ENCODE measurements at regions not wholly inside any gene's neighbourhood (a gene's known extent, or its start where the extent isn't known, plus 50 kb on each side); places are given as distances from the start of the nearest gene placed in this dataset.

DNA sequence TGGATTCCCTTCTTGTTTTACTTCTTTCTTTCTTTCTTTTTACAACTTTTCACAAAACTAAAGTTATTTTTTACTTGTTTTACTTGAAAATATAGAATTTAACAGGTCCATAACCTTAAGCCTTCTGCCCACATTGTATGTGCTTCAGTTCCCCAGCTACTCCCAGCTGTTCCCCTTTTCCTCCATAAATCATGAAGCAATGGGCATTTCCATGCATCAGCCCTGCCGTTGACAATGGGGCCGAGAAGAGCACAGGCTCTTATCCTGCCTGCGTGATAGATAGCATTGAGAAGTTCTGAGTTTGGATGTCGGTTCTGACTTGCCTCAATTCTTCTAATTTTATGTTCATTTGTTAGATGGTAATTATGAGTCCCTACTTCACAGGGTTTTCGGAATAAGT is 583.8 kb downstream of the CDH26 start:
- TF ChIP-seq, protein P1, sequence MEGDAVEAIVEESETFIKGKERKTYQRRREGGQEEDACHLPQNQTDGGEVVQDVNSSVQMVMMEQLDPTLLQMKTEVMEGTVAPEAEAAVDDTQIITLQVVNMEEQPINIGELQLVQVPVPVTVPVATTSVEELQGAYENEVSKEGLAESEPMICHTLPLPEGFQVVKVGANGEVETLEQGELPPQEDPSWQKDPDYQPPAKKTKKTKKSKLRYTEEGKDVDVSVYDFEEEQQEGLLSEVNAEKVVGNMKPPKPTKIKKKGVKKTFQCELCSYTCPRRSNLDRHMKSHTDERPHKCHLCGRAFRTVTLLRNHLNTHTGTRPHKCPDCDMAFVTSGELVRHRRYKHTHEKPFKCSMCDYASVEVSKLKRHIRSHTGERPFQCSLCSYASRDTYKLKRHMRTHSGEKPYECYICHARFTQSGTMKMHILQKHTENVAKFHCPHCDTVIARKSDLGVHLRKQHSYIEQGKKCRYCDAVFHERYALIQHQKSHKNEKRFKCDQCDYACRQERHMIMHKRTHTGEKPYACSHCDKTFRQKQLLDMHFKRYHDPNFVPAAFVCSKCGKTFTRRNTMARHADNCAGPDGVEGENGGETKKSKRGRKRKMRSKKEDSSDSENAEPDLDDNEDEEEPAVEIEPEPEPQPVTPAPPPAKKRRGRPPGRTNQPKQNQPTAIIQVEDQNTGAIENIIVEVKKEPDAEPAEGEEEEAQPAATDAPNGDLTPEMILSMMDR (IDR thresholded peaks at IDR 0.05), result no peak
- H3K36me3 Mint-ChIP-seq (ENCODE audit: low read depth), result no peaks in the 10 kb centered on the region

DNA sequence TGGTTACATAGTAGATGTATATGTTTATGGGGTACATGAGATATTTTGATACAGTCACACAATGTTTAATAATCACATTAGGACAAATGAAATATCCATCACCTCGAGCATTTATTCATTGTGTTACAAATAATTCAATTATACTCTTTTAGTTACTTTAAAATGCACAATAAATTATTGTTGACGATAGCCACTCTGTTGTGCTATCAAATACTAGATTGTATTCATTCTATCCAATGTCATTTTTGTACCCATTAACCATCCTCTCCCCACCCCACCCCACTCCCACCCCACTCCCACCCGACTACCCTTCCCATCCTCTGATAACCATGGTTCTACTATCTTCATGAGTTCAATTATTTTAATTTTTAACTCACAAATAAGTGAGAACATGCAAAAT is 585.4 kb downstream of the CDH26 start:
- no peaks in the 10 kb centered on the region for H3K4me1 Mint-ChIP-seq (ENCODE audit: low read depth)
- H3K27me3 Mint-ChIP-seq (ENCODE audit: low read depth), result peaks cover 5% of the 10 kb centered on the region
- H3K4me3 Mint-ChIP-seq (ENCODE audit: unreplicated experiment), result no peak overlapping the region

More for the DNA sequence above, 583.8 kb downstream of the CDH26 start:
- no peaks in the 10 kb centered on the region for H3K4me1 Mint-ChIP-seq (ENCODE audit: low read depth)
- H3K27ac Mint-ChIP-seq (ENCODE audit: unreplicated experiment), result no peak overlapping the region
- H3K9me3 Mint-ChIP-seq (ENCODE audit: low read depth), result peaks cover 15% of the 10 kb centered on the region
- no peak for DNase-seq (ENCODE audit: low spot score)
- H3K4me3 Mint-ChIP-seq (ENCODE audit: unreplicated experiment), result no peak overlapping the region
- peaks cover 5% of the 10 kb centered on the region for H3K27me3 Mint-ChIP-seq (ENCODE audit: low read depth)

DNA sequence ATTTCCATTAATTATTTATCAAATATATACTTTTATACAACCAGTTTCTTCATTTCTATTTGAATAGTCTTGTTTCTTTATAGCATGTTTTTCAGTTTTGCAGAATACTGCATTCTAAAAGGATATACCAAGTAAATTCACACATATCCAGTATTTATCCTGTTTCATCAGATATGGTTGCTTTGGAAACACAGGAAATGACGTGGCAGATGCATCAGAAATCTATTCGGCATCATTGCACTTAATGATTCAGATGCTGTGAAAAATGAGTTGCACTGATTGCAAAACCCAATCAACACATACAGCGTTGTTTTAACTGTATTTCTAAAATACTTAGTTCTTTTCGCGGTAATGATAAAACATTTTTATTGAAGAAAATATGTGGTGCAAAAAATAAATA is 594.9 kb downstream of the CDH26 start:
- Mint-ChIP-seq H3K36me3 (ENCODE audit: low read depth) (no peaks in the 10 kb centered on the region), H3K4me1 (ENCODE audit: low read depth) (no peaks in the 10 kb centered on the region), H3K9me3 (ENCODE audit: low read depth) (no peaks in the 10 kb centered on the region), H3K27me3 (ENCODE audit: low read depth) (no peaks in the 10 kb centered on the region), H3K4me3 (ENCODE audit: unreplicated experiment) (no peak overlapping the region), H3K27ac (ENCODE audit: unreplicated experiment) (no peak overlapping the region)
- no peak for DNase-seq (ENCODE audit: low spot score)
- TF ChIP-seq, protein P1 (IDR thresholded peaks at IDR 0.05), result no peak

More for the DNA sequence above, 585.4 kb downstream of the CDH26 start:
- Mint-ChIP-seq H3K36me3 (ENCODE audit: low read depth) (no peaks in the 10 kb centered on the region), H3K9me3 (ENCODE audit: low read depth) (peaks cover 17% of the 10 kb centered on the region), H3K27ac (ENCODE audit: unreplicated experiment) (no peak overlapping the region)
- TF ChIP-seq, protein P1 (IDR thresholded peaks at IDR 0.05), result no peak
- no peak for DNase-seq (ENCODE audit: low spot score)

DNA sequence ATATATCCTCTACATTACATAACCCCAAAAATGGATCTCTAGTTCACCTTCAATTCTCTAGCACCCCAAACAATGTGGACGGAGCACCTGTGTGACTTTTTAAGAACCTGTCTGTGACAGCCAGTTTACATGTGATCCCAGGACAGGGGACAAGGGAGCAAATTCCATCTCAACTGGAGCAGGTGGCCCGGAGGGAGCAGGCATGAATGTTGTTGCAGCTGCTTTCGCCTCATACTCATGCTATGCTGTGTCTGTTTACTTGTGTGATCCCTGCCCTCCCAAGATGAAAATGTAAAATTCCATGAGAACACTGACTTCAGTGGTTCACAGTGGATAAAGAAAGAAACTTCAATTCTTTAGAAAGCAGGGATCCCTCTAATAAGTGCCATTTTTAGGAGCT is 600.3 kb downstream of the CDH26 start:
- no peak for DNase-seq (ENCODE audit: low spot score)
- H3K4me3 Mint-ChIP-seq (ENCODE audit: unreplicated experiment), result no peak overlapping the region
- H3K36me3 Mint-ChIP-seq (ENCODE audit: low read depth), result no peaks in the 10 kb centered on the region
- no peaks in the 10 kb centered on the region for H3K9me3 Mint-ChIP-seq (ENCODE audit: low read depth)
- peaks cover 16% of the 10 kb centered on the region for H3K27me3 Mint-ChIP-seq (ENCODE audit: low read depth)
- no peak overlapping the region for H3K27ac Mint-ChIP-seq (ENCODE audit: unreplicated experiment)
- TF ChIP-seq, protein P1 (IDR thresholded peaks at IDR 0.05), result no peak
- no peaks in the 10 kb centered on the region for H3K4me1 Mint-ChIP-seq (ENCODE audit: low read depth)

DNA sequence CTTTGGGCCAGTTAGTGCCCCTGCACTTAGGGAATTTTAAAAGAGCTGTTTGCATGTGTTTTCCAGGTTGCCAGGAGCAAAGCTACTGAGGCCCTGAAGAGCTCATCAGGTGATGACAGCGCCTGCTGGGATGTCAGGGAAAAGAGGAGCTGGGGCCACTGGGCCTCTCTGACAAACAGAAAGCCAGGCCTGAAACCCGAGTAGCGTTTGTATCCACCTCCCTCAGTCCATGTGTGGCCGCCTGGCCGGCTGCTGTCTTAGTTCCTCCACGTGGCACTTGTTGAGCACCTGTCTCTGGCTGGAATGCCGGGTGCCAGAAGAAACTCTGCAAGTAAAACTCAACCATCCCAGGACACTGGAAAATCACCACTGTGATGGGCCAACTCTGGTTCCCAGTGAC is 601.2 kb downstream of the CDH26 start:
- Mint-ChIP-seq H3K27me3 (ENCODE audit: low read depth) (peaks cover 16% of the 10 kb centered on the region), H3K27ac (ENCODE audit: unreplicated experiment) (no peak overlapping the region), H3K9me3 (ENCODE audit: low read depth) (no peaks in the 10 kb centered on the region), H3K4me1 (ENCODE audit: low read depth) (no peaks in the 10 kb centered on the region), H3K4me3 (ENCODE audit: unreplicated experiment) (no peak overlapping the region), H3K36me3 (ENCODE audit: low read depth) (no peaks in the 10 kb centered on the region)
- TF ChIP-seq, protein P1 (IDR thresholded peaks at IDR 0.05), result no peak
- DNase-seq (ENCODE audit: low spot score), result no peak
